ENCODE measurements at regions not wholly inside any gene's neighbourhood (a gene's known extent, or its start where the extent isn't known, plus 50 kb on each side); places are given as distances from the start of the nearest gene placed in this dataset.

- TF ChIP-seq CTCF (IDR thresholded peaks at IDR 0.05; ENCODE audit: insufficient read depth, low read length, poor library complexity, severe bottlenecking) = no peak
- Histone ChIP-seq H3K36me3 (ENCODE audit: control insufficient read depth, insufficient read depth, low read length) (no peaks in the 10 kb centered on the region), H3K27me3 (replicated peaks; ENCODE audit: control insufficient read depth, insufficient read depth, low read length) (no peaks in the 10 kb centered on the region), H3K4me3 (replicated peaks; ENCODE audit: low read depth, low read length) (no peak overlapping the region)
- no peak for DNase-seq (ENCODE audit: extremely low read depth, insufficient read length)
These were observed 364.7 kb downstream of the METTL15 start for GRCh38 chr11:28472904-28473303.

GRCh38 chr11:28471537-28471936 lies 363.3 kb downstream of the METTL15 start:
- Histone ChIP-seq H3K27me3 (replicated peaks; ENCODE audit: control insufficient read depth, insufficient read depth, low read length) (no peaks in the 10 kb centered on the region), H3K36me3 (ENCODE audit: control insufficient read depth, insufficient read depth, low read length) (no peaks in the 10 kb centered on the region), H3K4me3 (replicated peaks; ENCODE audit: low read depth, low read length) (no peak overlapping the region)
- TF ChIP-seq CTCF (IDR thresholded peaks at IDR 0.05; ENCODE audit: insufficient read depth, low read length, poor library complexity, severe bottlenecking) = no peak
- no peak for DNase-seq (ENCODE audit: extremely low read depth, insufficient read length)

GRCh38 chr11:28470180-28470579 lies 362.0 kb downstream of the METTL15 start:
- Histone ChIP-seq H3K27me3 (replicated peaks; ENCODE audit: control insufficient read depth, insufficient read depth, low read length) (no peaks in the 10 kb centered on the region), H3K36me3 (ENCODE audit: control insufficient read depth, insufficient read depth, low read length) (no peaks in the 10 kb centered on the region), H3K4me3 (replicated peaks; ENCODE audit: low read depth, low read length) (no peak overlapping the region)
- no peak for TF ChIP-seq CTCF (IDR thresholded peaks at IDR 0.05; ENCODE audit: insufficient read depth, low read length, poor library complexity, severe bottlenecking)
- no peak for DNase-seq (ENCODE audit: extremely low read depth, insufficient read length)

- no peak for TF ChIP-seq CTCF (IDR thresholded peaks at IDR 0.05; ENCODE audit: insufficient read depth, low read length, poor library complexity, severe bottlenecking)
- Histone ChIP-seq H3K36me3 (ENCODE audit: control insufficient read depth, insufficient read depth, low read length) (no peaks in the 10 kb centered on the region), H3K4me3 (replicated peaks; ENCODE audit: low read depth, low read length) (no peak overlapping the region), H3K27me3 (replicated peaks; ENCODE audit: control insufficient read depth, insufficient read depth, low read length) (no peaks in the 10 kb centered on the region)
- DNase-seq (ENCODE audit: extremely low read depth, insufficient read length) = no peak
These were observed 358.3 kb downstream of the METTL15 start for GRCh38 chr11:28466506-28466905.

GRCh38 chr11:28464252-28464867 lies 356.2 kb downstream of the METTL15 start:
- DNase-seq (ENCODE audit: extremely low read depth, insufficient read length) = no peak
- TF ChIP-seq CTCF (IDR thresholded peaks at IDR 0.05; ENCODE audit: insufficient read depth, low read length, poor library complexity, severe bottlenecking) = no peak
- H3K27me3 ChIP-seq (replicated peaks; ENCODE audit: control insufficient read depth, insufficient read depth, low read length) = no peaks in the 10 kb centered on the region

GRCh38 chr11:28463826-28464225 lies 355.6 kb downstream of the METTL15 start:
- no peaks in the 10 kb centered on the region for H3K36me3 ChIP-seq (ENCODE audit: control insufficient read depth, insufficient read depth, low read length)
- TF ChIP-seq CTCF (IDR thresholded peaks at IDR 0.05; ENCODE audit: insufficient read depth, low read length, poor library complexity, severe bottlenecking) = no peak
- no peak for DNase-seq (ENCODE audit: extremely low read depth, insufficient read length)
- no peaks in the 10 kb centered on the region for H3K27me3 ChIP-seq (replicated peaks; ENCODE audit: control insufficient read depth, insufficient read depth, low read length)
- H3K4me3 ChIP-seq (replicated peaks; ENCODE audit: low read depth, low read length) = no peak overlapping the region

More at GRCh38 chr11:28464252-28464867, 356.2 kb downstream of the METTL15 start:
- Histone ChIP-seq H3K4me3 (replicated peaks; ENCODE audit: low read depth, low read length) (no peak overlapping the region), H3K36me3 (ENCODE audit: control insufficient read depth, insufficient read depth, low read length) (no peaks in the 10 kb centered on the region)
